ENCODE measurements at regions not wholly inside any gene's neighbourhood (a gene's known extent, or its start where the extent isn't known, plus 50 kb on each side); places are given as distances from the start of the nearest gene placed in this dataset.
"Not testable (repeated sequence)": the region's sequence is repeated elsewhere in the genome, so short reads cannot be mapped to it uniquely, and the experiment has no call there.

GRCh38 chr20:57777911-57778310, 68.1 kb upstream of the PMEPA1 start:
- no peak for DNase-seq

- no peak for DNase-seq
Observed at GRCh38 chr20:57774951-57775350, 65.1 kb upstream of the PMEPA1 start.

- no peak for DNase-seq
Observed at GRCh38 chr20:57774111-57774880, 64.5 kb upstream of the PMEPA1 start.

- DNase-seq: no peak
Observed at GRCh38 chr20:57773059-57773815, 63.4 kb upstream of the PMEPA1 start.

- no peak for DNase-seq
Observed at GRCh38 chr20:57772349-57772964, 62.6 kb upstream of the PMEPA1 start.

GRCh38 chr20:57770852-57771720, 61.3 kb upstream of the PMEPA1 start:
- DNase-seq: no peak

- not testable (repeated sequence) for DNase-seq
Observed at GRCh38 chr20:57770401-57770800, 60.6 kb upstream of the PMEPA1 start.

GRCh38 chr20:57769756-57770155, 59.9 kb upstream of the PMEPA1 start:
- DNase-seq: no peak

GRCh38 chr20:57768519-57768918, 58.7 kb upstream of the PMEPA1 start:
- no peak for DNase-seq

GRCh38 chr20:57767441-57767840, 57.6 kb upstream of the PMEPA1 start:
- no peak for DNase-seq

GRCh38 chr20:57763235-57763595, 53.4 kb upstream of the PMEPA1 start:
- DNase-seq: no peak

GRCh38 chr20:57762531-57763234, 52.9 kb upstream of the PMEPA1 start:
- DNase-seq: no peak

- no peak for DNase-seq
Observed at GRCh38 chr20:57761413-57761734, 51.6 kb upstream of the PMEPA1 start.

GRCh38 chr20:57760698-57761412, 51.0 kb upstream of the PMEPA1 start:
- DNase-seq: no peak

GRCh38 chr20:57759724-57760123, 49.9 kb upstream of the PMEPA1 start:
- no peak for DNase-seq
